ENCODE measurements at regions not wholly inside any gene's neighbourhood (a gene's known extent, or its start where the extent isn't known, plus 50 kb on each side); places are given as distances from the start of the nearest gene placed in this dataset.

GRCh38 chr6:81942067-81942370, 189.5 kb upstream of the TENT5A start:
- TF ChIP-seq, protein P1, sequence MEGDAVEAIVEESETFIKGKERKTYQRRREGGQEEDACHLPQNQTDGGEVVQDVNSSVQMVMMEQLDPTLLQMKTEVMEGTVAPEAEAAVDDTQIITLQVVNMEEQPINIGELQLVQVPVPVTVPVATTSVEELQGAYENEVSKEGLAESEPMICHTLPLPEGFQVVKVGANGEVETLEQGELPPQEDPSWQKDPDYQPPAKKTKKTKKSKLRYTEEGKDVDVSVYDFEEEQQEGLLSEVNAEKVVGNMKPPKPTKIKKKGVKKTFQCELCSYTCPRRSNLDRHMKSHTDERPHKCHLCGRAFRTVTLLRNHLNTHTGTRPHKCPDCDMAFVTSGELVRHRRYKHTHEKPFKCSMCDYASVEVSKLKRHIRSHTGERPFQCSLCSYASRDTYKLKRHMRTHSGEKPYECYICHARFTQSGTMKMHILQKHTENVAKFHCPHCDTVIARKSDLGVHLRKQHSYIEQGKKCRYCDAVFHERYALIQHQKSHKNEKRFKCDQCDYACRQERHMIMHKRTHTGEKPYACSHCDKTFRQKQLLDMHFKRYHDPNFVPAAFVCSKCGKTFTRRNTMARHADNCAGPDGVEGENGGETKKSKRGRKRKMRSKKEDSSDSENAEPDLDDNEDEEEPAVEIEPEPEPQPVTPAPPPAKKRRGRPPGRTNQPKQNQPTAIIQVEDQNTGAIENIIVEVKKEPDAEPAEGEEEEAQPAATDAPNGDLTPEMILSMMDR (IDR thresholded peaks at IDR 0.05): no peak
- no peak for TF ChIP-seq POLR2A (IDR thresholded peaks at IDR 0.05)
